HEK293 (cell line): ENCODE measurements at regions not wholly inside any gene's neighbourhood (a gene's known extent, or its start where the extent isn't known, plus 50 kb on each side); places are given as distances from the start of the nearest gene placed in this dataset.

Source experiments
- CTCF ChIA-PET: fragments of 350-600 bp; formaldehyde crosslinking; extraction: SDS; loops from one replicate; lab custom pipeline; 2021; ENCODE audit warnings: antibody characterized with exemption; lab: Yijun Ruan, JAX
- POLR2A ChIA-PET: fragments of 300-600 bp; formaldehyde crosslinking; extraction: SDS; loops from one replicate; lab custom pipeline; 2020; ENCODE audit warnings: antibody characterized with exemption, inconsistent platforms; lab: Yijun Ruan, JAX
- H3K27ac ChIP-seq: fragments of 200-500 bp; sonication (Bioruptor generic); 2 replicates; pipeline ENCODE4 v1.5.1; 2014; ENCODE audit warnings: low read depth, low read length, control low read depth, inconsistent platforms; ENCODE audit errors: extremely low read depth
- H3K36me3 ChIP-seq, 2 experiments: fragments of 200-500 bp in 1 of 2; sonication (Bioruptor generic) in 1 of 2; 1 replicate in 1 of 2; 2 replicates in 1 of 2; pipeline ENCODE4 v1.5.1; 2014 to 2017; ENCODE audit warnings: inconsistent platforms in 2 of 2, low read length in 2 of 2; ENCODE audit not compliant: control insufficient read depth in 2 of 2, insufficient read depth in 1 of 2
- H3K4me1 ChIP-seq: fragments of 200-500 bp; sonication (Bioruptor generic); 2 replicates; pipeline ENCODE4 v1.5.1; 2014; ENCODE audit warnings: mild to moderate bottlenecking, low read length, inconsistent platforms; ENCODE audit not compliant: control insufficient read depth, insufficient read depth
- H3K4me3 ChIP-seq: 2 replicates; pipeline ENCODE4 v1.5.1; 2011; ENCODE audit warnings: low read depth, mild to moderate bottlenecking, control low read depth, low read length, moderate library complexity
- H3K9me3 ChIP-seq: fragments of 200-500 bp; sonication (Bioruptor generic); 2 replicates; pipeline ENCODE4 v1.5.1; 2014; ENCODE audit warnings: low read depth, low read length, inconsistent platforms; ENCODE audit not compliant: control insufficient read depth, insufficient read depth
- ATF2 ChIP-seq: fragments of 450-650 bp; formaldehyde crosslinking; IDR thresholded peaks from 2 replicates; pipeline ENCODE4 v1.5.1; 2016; ENCODE audit warnings: missing biosample characterization, missing genetic modification characterization, low read depth
- BCL11B ChIP-seq: fragments of 450-650 bp; formaldehyde crosslinking; IDR thresholded peaks from 2 replicates; pipeline ENCODE4 v1.5.1; 2016; ENCODE audit warnings: low read depth, missing biosample characterization, missing genetic modification characterization
- TSHZ1 ChIP-seq: fragments of 450-650 bp; formaldehyde crosslinking; IDR thresholded peaks from 2 replicates; pipeline ENCODE4 v1.5.1; 2016; ENCODE audit warnings: missing biosample characterization, missing genetic modification characterization, borderline replicate concordance
- WT1 ChIP-seq: fragments of 450-650 bp; formaldehyde crosslinking; IDR thresholded peaks from 2 replicates; pipeline ENCODE4 v1.5.1; 2016; ENCODE audit warnings: missing biosample characterization, missing genetic modification characterization
- ZNF114 ChIP-seq: fragments of 450-650 bp; formaldehyde crosslinking; IDR thresholded peaks from 2 replicates; pipeline ENCODE4 v1.5.0; 2017; ENCODE audit warnings: missing biosample characterization, missing genetic modification characterization
- ZNF138 ChIP-seq: fragments of 450-650 bp; formaldehyde crosslinking; IDR thresholded peaks from 2 replicates; pipeline ENCODE4 v1.5.1; 2016; ENCODE audit warnings: missing biosample characterization, missing genetic modification characterization, borderline replicate concordance
- ZNF24 ChIP-seq: fragments of 450-650 bp; formaldehyde crosslinking; IDR thresholded peaks from 2 replicates; pipeline ENCODE4 v1.5.1; 2016; ENCODE audit warnings: missing biosample characterization, missing genetic modification characterization
- ZNF280D ChIP-seq: fragments of 450-650 bp; formaldehyde crosslinking; IDR thresholded peaks from 2 replicates; pipeline ENCODE4 v1.5.1; 2016; ENCODE audit warnings: missing biosample characterization, missing genetic modification characterization
- ZNF324 ChIP-seq: fragments of 450-650 bp; formaldehyde crosslinking; IDR thresholded peaks from 2 replicates; pipeline ENCODE4 v1.5.1; 2016; ENCODE audit warnings: missing biosample characterization, missing genetic modification characterization
- ZNF350 ChIP-seq: fragments of 450-650 bp; formaldehyde crosslinking; IDR thresholded peaks from 2 replicates; pipeline ENCODE4 v1.5.0; 2017; ENCODE audit warnings: missing biosample characterization, mild to moderate bottlenecking, missing genetic modification characterization
- ZNF549 ChIP-seq: fragments of 450-650 bp; IDR thresholded peaks from 2 replicates; pipeline ENCODE4 v1.5.1; 2018; ENCODE audit warnings: missing biosample characterization, missing genetic modification characterization, mild to moderate bottlenecking, inconsistent platforms, moderate library complexity
- ZNF596 ChIP-seq: fragments of 450-650 bp; IDR thresholded peaks from 2 replicates; pipeline ENCODE4 v1.5.0; 2018; ENCODE audit warnings: missing biosample characterization, mild to moderate bottlenecking, missing genetic modification characterization, moderate library complexity
- ZNF629 ChIP-seq: fragments of 450-650 bp; formaldehyde crosslinking; IDR thresholded peaks from 2 replicates; pipeline ENCODE4 v1.5.1; 2017; ENCODE audit warnings: missing biosample characterization, missing genetic modification characterization
- ZNF658 ChIP-seq: fragments of 450-650 bp; formaldehyde crosslinking; IDR thresholded peaks from 2 replicates; pipeline ENCODE4; 2016; ENCODE audit warnings: missing biosample characterization, missing genetic modification characterization
- ZNF792 ChIP-seq: fragments of 450-650 bp; formaldehyde crosslinking; IDR thresholded peaks from 2 replicates; pipeline ENCODE4 v1.5.1; 2016; ENCODE audit warnings: missing biosample characterization, missing genetic modification characterization
- ZNF830 ChIP-seq: fragments of 450-650 bp; IDR thresholded peaks from 2 replicates; pipeline ENCODE4 v1.5.0; 2018; ENCODE audit warnings: missing biosample characterization, missing genetic modification characterization, low read depth, mild to moderate bottlenecking, moderate library complexity
- ZSCAN23 ChIP-seq: fragments of 450-650 bp; formaldehyde crosslinking; IDR thresholded peaks from 2 replicates; pipeline ENCODE4 v1.5.1; 2016; ENCODE audit warnings: missing biosample characterization, missing genetic modification characterization
- ZSCAN5A ChIP-seq: fragments of 450-650 bp; formaldehyde crosslinking; IDR thresholded peaks from 2 replicates; pipeline ENCODE4 v1.5.1; 2016; ENCODE audit warnings: missing biosample characterization, missing genetic modification characterization

- no peaks in the 10 kb centered on the region for H3K9me3 ChIP-seq
- no peak for TF ChIP-seq ZNF658 (tag by site-specific recombination)
- no peak for TF ChIP-seq ZNF549
- no peak for TF ChIP-seq ZNF24
- no peak for TF ChIP-seq ZNF629 (tag by site-specific recombination)
- H3K27ac ChIP-seq, result no peak overlapping the region
- no peak overlapping the region for H3K4me3 ChIP-seq
- H3K36me3 ChIP-seq, result no peaks in the 10 kb centered on the region
- ChIA-PET POLR2A (no interaction called here), CTCF (no interaction called here)
- no peaks in the 10 kb centered on the region for H3K4me1 ChIP-seq
Observed at GRCh38 chr15:62474771-62475124, 309.7 kb upstream of the C2CD4B start.

GRCh38 chr15:62475591-62475990 lies 310.5 kb upstream of the C2CD4B start:
- no peaks in the 10 kb centered on the region for H3K36me3 ChIP-seq
- ChIA-PET POLR2A (no interaction called here), CTCF (no interaction called here)
- no peaks in the 10 kb centered on the region for H3K9me3 ChIP-seq
- H3K4me1 ChIP-seq, result no peaks in the 10 kb centered on the region
- TF ChIP-seq TSHZ1 (no peak), ZNF350 (no peak), ZNF280D (tag by site-specific recombination) (no peak), ZNF596 (no peak), ATF2 (tag by site-specific recombination) (no peak), ZNF324 (tag by site-specific recombination) (no peak), ZNF114 (tag by site-specific recombination) (no peak), ZNF830 (tag by site-specific recombination) (no peak), ZSCAN5A (tag by site-specific recombination) (no peak), ZNF138 (no peak), WT1 (tag by site-specific recombination) (no peak), BCL11B (no peak), ZNF792 (tag by site-specific recombination) (no peak), ZSCAN23 (no peak)
- no peak overlapping the region for H3K4me3 ChIP-seq
- no peak overlapping the region for H3K27ac ChIP-seq
